SK-N-SH (cell line): ENCODE measurements at regions not wholly inside any gene's neighbourhood (a gene's known extent, or its start where the extent isn't known, plus 50 kb on each side); places are given as distances from the start of the nearest gene placed in this dataset.
A peak's percentile ranks its signal among the peaks of the same experiment; 100 is the strongest.

Experiments used
- CTCF ChIA-PET: fragments of 300-600, 350-600 bp; formaldehyde crosslinking; extraction: SDS; loops from one replicate; lab custom pipeline; 2021; lab: Yijun Ruan, JAX
- POLR2A ChIA-PET: fragments of 350-600 bp; sonication (Branson Sonifier 250); formaldehyde crosslinking; extraction: SDS; loops from one replicate; lab custom pipeline; 2020; ENCODE audit warnings: antibody characterized with exemption, inconsistent platforms; lab: Yijun Ruan, JAX
- DNase-seq: peaks from one replicate; pipeline ENCODE4 v3.0.0; 2012
- H2AFZ ChIP-seq: fragments of 200-600 bp; sonication (generic); 2 replicates; pipeline ENCODE4 v1.8.1; 2016; ENCODE audit warnings: antibody characterized with exemption, mild to moderate bottlenecking, low read depth
- H3F3A ChIP-seq: fragments of 200-600 bp; sonication (generic); replicated peaks from 2 replicates; pipeline ENCODE3; 2016; ENCODE audit warnings: antibody characterized with exemption, mild to moderate bottlenecking; ENCODE audit not compliant: insufficient read depth
- H3K27ac ChIP-seq, 2 experiments: fragments of 200-500 bp in 1 of 2; fragments of 200-600 bp in 1 of 2; sonication (Bioruptor generic) in 1 of 2; sonication (generic), shearing (Covaris generic) in 1 of 2; 2 replicates each; pipeline versions ENCODE4 v1.5.1 to v1.6.1; 2014 to 2016; ENCODE audit warnings: low read depth in 2 of 2, inconsistent platforms in 1 of 2, low read length in 1 of 2, mild to moderate bottlenecking in 1 of 2, mixed read lengths in 1 of 2
- H3K27me3 ChIP-seq: fragments of 200-600 bp; sonication (generic), shearing (Covaris generic); 2 replicates; pipeline ENCODE4 v1.6.1; 2016; ENCODE audit warnings: mixed run types; ENCODE audit not compliant: insufficient read depth
- H3K36me3 ChIP-seq, 2 experiments: fragments of 200-500 bp in 1 of 2; fragments of 200-600 bp in 1 of 2; sonication (Bioruptor generic) in 1 of 2; sonication (generic) in 1 of 2; replicated peaks in 1 of 2; 2 replicates each; pipeline versions ENCODE3 to v1.5.1; 2014 to 2016; ENCODE audit warnings: low read length in 1 of 2, mild to moderate bottlenecking in 1 of 2; ENCODE audit not compliant: insufficient read depth in 2 of 2, control insufficient read depth in 1 of 2
- H3K4me1 ChIP-seq, 2 experiments: fragments of 200-500 bp in 1 of 2; fragments of 200-600 bp in 1 of 2; sonication (Bioruptor generic) in 1 of 2; sonication (generic), shearing (Covaris generic) in 1 of 2; 2 replicates each; pipeline versions ENCODE4 v1.5.1 to v1.6.1; 2014 to 2016; ENCODE audit warnings: low read depth in 1 of 2, low read length in 1 of 2, mixed run types in 1 of 2; ENCODE audit not compliant: insufficient read depth in 2 of 2, control insufficient read depth in 1 of 2
- H3K4me2 ChIP-seq: fragments of 200-600 bp; sonication (generic), shearing (Covaris generic); 2 replicates; pipeline ENCODE4 v1.6.1; 2017; ENCODE audit warnings: mixed run types
- H3K4me3 ChIP-seq, 2 experiments: fragments of 200-500 bp in 1 of 2; fragments of 200-600 bp in 1 of 2; sonication (Bioruptor generic) in 1 of 2; sonication (generic), shearing (Covaris generic) in 1 of 2; 2 replicates each; pipeline versions ENCODE4 v1.5.1 to v1.8.1; 2014 to 2016; ENCODE audit warnings: low read depth in 2 of 2, inconsistent platforms in 1 of 2, low read length in 1 of 2, mild to moderate bottlenecking in 1 of 2, mixed read lengths in 1 of 2, moderate library complexity in 1 of 2
- H3K79me2 ChIP-seq: fragments of 200-600 bp; sonication (generic); 2 replicates; pipeline ENCODE4 v1.8.1; 2017; ENCODE audit warnings: mild to moderate bottlenecking; ENCODE audit not compliant: insufficient read depth
- H3K9ac ChIP-seq: fragments of 200-600 bp; sonication (generic); 2 replicates; pipeline ENCODE4 v1.6.1; 2017; ENCODE audit warnings: mixed run types
- H3K9me2 ChIP-seq: fragments of 200-600 bp; sonication (generic); 2 replicates; pipeline ENCODE4 v1.6.1; 2017; ENCODE audit warnings: mixed run types
- H3K9me3 ChIP-seq: fragments of 200-600 bp; sonication (generic); 2 replicates; pipeline ENCODE4 v1.6.1; 2017; ENCODE audit warnings: mixed run types, mild to moderate bottlenecking, moderate library complexity
- H4K20me1 ChIP-seq: fragments of 200-600 bp; sonication (generic); 2 replicates; pipeline ENCODE4 v1.6.1; 2017; ENCODE audit warnings: mild to moderate bottlenecking, mixed run types; ENCODE audit not compliant: insufficient read depth
- ELF1 ChIP-seq: IDR thresholded peaks from 2 replicates; pipeline ENCODE4 v1.4.0; 2012
- EP300 ChIP-seq, 2 experiments: IDR thresholded peaks; 2 replicates each; pipeline versions ENCODE4 v1.4.0 to v1.6.1; 2012; ENCODE audit warnings: borderline replicate concordance in 1 of 2, low read depth in 1 of 2, low read length in 1 of 2
- FOXJ3 ChIP-seq: sonication (generic); formaldehyde crosslinking; IDR thresholded peaks from 2 replicates; pipeline ENCODE4 v1.5.1; 2020; ENCODE audit warnings: mild to moderate bottlenecking, missing genetic modification reagents
- GATA2 ChIP-seq: sonication (generic); formaldehyde crosslinking; IDR thresholded peaks from 2 replicates; pipeline ENCODE4 v1.5.0; 2020; ENCODE audit warnings: mild to moderate bottlenecking, missing genetic modification reagents
- JUND ChIP-seq: IDR thresholded peaks from 2 replicates; pipeline ENCODE4 v1.4.0; 2012
- NRF1 ChIP-seq: IDR thresholded peaks from 2 replicates; pipeline ENCODE4 v1.6.1; 2012; ENCODE audit warnings: low read depth, mild to moderate bottlenecking, low read length
- PBX3 ChIP-seq: IDR thresholded peaks from 2 replicates; pipeline ENCODE4; 2012
- RAD21 ChIP-seq: IDR thresholded peaks from 2 replicates; pipeline ENCODE4 v1.6.1; 2012; ENCODE audit warnings: mild to moderate bottlenecking, low read length
- RFX5 ChIP-seq: IDR thresholded peaks from 2 replicates; pipeline ENCODE4 v1.6.1; 2012; ENCODE audit warnings: mild to moderate bottlenecking, improper control_type of control experiment, low read length
- TAF1 ChIP-seq: IDR thresholded peaks from 2 replicates; pipeline ENCODE4 v1.6.1; 2012; ENCODE audit warnings: low read depth, mild to moderate bottlenecking, low read length, moderate library complexity, borderline replicate concordance
- USF2 ChIP-seq: fragments of 150-350 bp; IDR thresholded peaks from 2 replicates; pipeline ENCODE4 v1.6.1; 2017; ENCODE audit warnings: antibody characterized with exemption, low read length, low read depth, borderline replicate concordance
- ZBTB33 ChIP-seq: IDR thresholded peaks from 2 replicates; pipeline ENCODE4 v1.4.0; 2012; ENCODE audit warnings: low read depth, borderline replicate concordance
- WGBS: methylation state at CpG from one replicate; pipeline ENCODE4 v1.1.6; 2017; ENCODE audit warnings: low lambda C conversion rate; 5-methylcytosine and 5-hydroxymethylcytosine counted together
- TF ChIP-seq, protein P1 (sequence below): fragments of 200-600 bp; sonication (generic); IDR thresholded peaks from 2 replicates; pipeline ENCODE4 v1.6.1; 2017; ENCODE audit warnings: antibody characterized with exemption, mild to moderate bottlenecking, moderate library complexity

DNA sequence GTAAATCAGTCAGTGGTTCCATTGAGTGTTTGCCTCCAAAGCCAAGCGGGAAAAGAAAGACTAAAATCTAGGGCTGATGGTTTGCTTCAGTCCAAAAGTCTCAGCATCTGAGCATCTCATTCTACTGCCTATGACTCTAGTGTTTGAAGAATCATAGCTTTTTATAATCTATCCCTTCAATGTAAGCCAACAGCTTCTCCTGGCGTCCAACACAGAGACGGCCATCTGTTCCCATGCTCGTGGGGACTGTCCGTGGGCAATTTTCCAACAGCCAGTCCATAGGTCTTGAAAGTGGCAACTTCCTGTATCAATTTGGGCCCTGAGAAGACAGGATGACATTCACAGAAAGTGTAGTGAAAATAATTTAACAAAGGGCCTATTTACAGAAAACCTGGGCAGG is 544.4 kb upstream of the TMEM132C start:
- ChIA-PET POLR2A (no interaction called here), CTCF (interaction anchor here (0.7 kb wide), 1 partner anchor 12 kb away, joined by 3 read pairs; no protein-coding TSS in a partner anchor)
- Histone ChIP-seq H3K9me2 (no peaks in the 10 kb centered on the region), H4K20me1 (no peaks in the 10 kb centered on the region), H3K79me2 (no peaks in the 10 kb centered on the region), H3K36me3 (no peaks in the 10 kb centered on the region), H3K4me1 (peaks cover 0 to 7% of the 10 kb centered on the region in 2 experiments; a peak in 1 of 4 replicates), H3K27me3 (no peaks in the 10 kb centered on the region), H3K27ac (no peak overlapping the region), H3F3A (no peaks in the 10 kb centered on the region), H3K9me3 (no peaks in the 10 kb centered on the region), H3K9ac (no peak overlapping the region), H3K4me3 (no peak overlapping the region), H2AFZ (no peak overlapping the region), H3K4me2 (no peak overlapping the region)
- WGBS: 27% methylated on average over 5 of the region's 5 CpGs
- DNase-seq: no peak
- TF ChIP-seq RAD21 (no peak), JUND (no peak)

DNA sequence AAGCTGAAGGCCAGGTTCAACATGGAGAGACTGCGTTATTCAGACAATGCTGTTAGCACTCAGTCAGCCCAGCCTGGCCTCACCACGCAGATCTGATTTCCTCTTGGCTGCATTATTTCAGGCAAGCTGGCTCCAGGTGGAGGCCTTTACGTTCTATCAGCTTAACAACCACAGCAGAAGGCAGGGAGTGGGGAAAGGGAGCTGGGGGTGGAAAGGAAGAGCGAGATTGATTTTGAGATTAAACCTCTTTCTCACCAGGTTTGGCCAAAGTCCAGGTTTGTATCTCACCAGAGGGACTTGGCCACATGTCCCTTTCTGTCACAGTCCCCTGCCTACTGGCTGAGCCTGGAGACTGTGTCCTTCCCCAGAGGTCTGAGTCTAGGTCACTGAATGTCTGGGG is 543.7 kb upstream of the TMEM132C start:
- Histone ChIP-seq H2AFZ (no peak overlapping the region), H3K4me3 (no peak overlapping the region), H3K4me1 (peaks cover 0 to 7% of the 10 kb centered on the region in 2 experiments; a peak in 1 of 4 replicates), H3K36me3 (no peaks in the 10 kb centered on the region), H3F3A (no peaks in the 10 kb centered on the region), H3K27me3 (no peaks in the 10 kb centered on the region), H3K4me2 (no peak overlapping the region), H3K9ac (no peak overlapping the region), H3K79me2 (no peaks in the 10 kb centered on the region), H3K9me2 (no peaks in the 10 kb centered on the region), H3K9me3 (no peaks in the 10 kb centered on the region), H4K20me1 (no peaks in the 10 kb centered on the region), H3K27ac (no peak overlapping the region)
- peak; percentile 42 for DNase-seq
- ChIA-PET CTCF (interaction anchor here (0.7 kb wide), 1 partner anchor 12 kb away, joined by 3 read pairs; no protein-coding TSS in a partner anchor), POLR2A (no interaction called here)
- 7% methylated on average over 4 of the region's 4 CpGs for WGBS
- TF ChIP-seq, protein P1, sequence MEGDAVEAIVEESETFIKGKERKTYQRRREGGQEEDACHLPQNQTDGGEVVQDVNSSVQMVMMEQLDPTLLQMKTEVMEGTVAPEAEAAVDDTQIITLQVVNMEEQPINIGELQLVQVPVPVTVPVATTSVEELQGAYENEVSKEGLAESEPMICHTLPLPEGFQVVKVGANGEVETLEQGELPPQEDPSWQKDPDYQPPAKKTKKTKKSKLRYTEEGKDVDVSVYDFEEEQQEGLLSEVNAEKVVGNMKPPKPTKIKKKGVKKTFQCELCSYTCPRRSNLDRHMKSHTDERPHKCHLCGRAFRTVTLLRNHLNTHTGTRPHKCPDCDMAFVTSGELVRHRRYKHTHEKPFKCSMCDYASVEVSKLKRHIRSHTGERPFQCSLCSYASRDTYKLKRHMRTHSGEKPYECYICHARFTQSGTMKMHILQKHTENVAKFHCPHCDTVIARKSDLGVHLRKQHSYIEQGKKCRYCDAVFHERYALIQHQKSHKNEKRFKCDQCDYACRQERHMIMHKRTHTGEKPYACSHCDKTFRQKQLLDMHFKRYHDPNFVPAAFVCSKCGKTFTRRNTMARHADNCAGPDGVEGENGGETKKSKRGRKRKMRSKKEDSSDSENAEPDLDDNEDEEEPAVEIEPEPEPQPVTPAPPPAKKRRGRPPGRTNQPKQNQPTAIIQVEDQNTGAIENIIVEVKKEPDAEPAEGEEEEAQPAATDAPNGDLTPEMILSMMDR: no peak
- TF ChIP-seq RAD21 (no peak), GATA2 (CRISPR knock-in tag) (peak; percentile 39), EP300 (IDR thresholded peaks at IDR 0.05; ENCODE audit: borderline replicate concordance in 1 of 2, low read depth in 1 of 2, low read length in 1 of 2) (peak in 1 of 2 experiments; percentile 8; a peak in 1 of 4 replicates)

DNA sequence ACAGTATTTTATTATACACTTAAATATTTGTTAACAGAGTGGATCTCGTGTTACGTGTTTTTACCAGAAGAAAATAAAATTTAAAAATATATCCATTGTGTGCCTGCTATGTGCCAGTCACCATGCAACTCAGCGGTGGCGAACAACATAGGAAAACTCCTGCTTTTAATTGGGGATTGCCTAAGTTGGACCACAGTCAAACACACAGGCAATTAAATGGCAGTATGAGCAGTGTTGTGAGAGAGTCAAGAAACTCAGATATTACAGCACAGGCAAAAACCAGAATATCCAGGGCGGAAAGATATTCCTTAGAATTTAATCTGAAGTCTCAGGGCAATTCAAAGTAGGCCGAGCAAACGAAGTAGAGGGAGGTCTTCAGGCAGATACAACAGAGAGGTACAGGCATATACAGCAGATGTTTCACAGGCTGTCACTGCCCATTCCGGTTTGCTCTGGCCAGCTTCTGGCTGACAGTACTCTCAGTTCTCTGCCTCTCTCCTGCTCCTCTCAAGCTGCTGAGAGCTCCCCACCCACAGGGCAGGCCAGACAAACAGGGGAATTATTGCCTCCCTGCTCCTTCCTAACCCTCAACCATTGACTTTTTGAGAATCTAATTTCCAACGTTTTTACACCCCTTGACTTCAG is 540.2 kb upstream of the TMEM132C start:
- DNase-seq: no peak
- no peak for TF ChIP-seq EP300 (IDR thresholded peaks at IDR 0.05; ENCODE audit: borderline replicate concordance in 1 of 2, low read depth in 1 of 2, low read length in 1 of 2)
- TF ChIP-seq ELF1: no peak
- no peak for TF ChIP-seq RFX5
- TF ChIP-seq NRF1: no peak
- no peak for TF ChIP-seq USF2
- TF ChIP-seq ZBTB33: no peak
- TF ChIP-seq RAD21: no peak
- no peak for TF ChIP-seq TAF1
- no peak for TF ChIP-seq FOXJ3 (CRISPR knock-in tag)
- no peak for TF ChIP-seq PBX3
- TF ChIP-seq JUND: no peak

More for the DNA sequence above, 540.2 kb upstream of the TMEM132C start:
- H2AFZ ChIP-seq: no peak overlapping the region
- H3K9me3 ChIP-seq: no peaks in the 10 kb centered on the region
- peaks cover 0 to 7% of the 10 kb centered on the region in 2 experiments; a peak in 1 of 4 replicates for H3K4me1 ChIP-seq
- no peak overlapping the region for H3K4me3 ChIP-seq
- POLR2A ChIA-PET: no interaction called here
- CTCF ChIA-PET: interaction anchor here (0.9 kb wide), 1 partner anchor 16 kb away, joined by 3 read pairs; no protein-coding TSS in a partner anchor
- no peak overlapping the region for H3K4me2 ChIP-seq
- H3K36me3 ChIP-seq: no peaks in the 10 kb centered on the region
- H3K9ac ChIP-seq: no peak overlapping the region
- no peaks in the 10 kb centered on the region for H3K27me3 ChIP-seq
- no peak overlapping the region for H3K27ac ChIP-seq
- WGBS: 28% methylated on average over 9 of the region's 9 CpGs
- H3K79me2 ChIP-seq: no peaks in the 10 kb centered on the region
- no peaks in the 10 kb centered on the region for H4K20me1 ChIP-seq
- no peaks in the 10 kb centered on the region for H3F3A ChIP-seq
- H3K9me2 ChIP-seq: no peaks in the 10 kb centered on the region
